Activated naive CD8-positive, alpha-beta T cell treated with anti-CD3 and anti-CD28 coated beads, Interleukin-2, amount 50 U/mL, for 24 hours (primary cell): ENCODE measurements at regions not wholly inside any gene's neighbourhood (a gene's known extent, or its start where the extent isn't known, plus 50 kb on each side); places are given as distances from the start of the nearest gene placed in this dataset.
"Not testable (repeated sequence)": the region's sequence is repeated elsewhere in the genome, so short reads cannot be mapped to it uniquely, and the experiment has no call there.

Experiments used
- ATAC-seq: fragments of 150-1000 bp; cut with Tn5 transposase; one replicate; pipeline ENCODE4 v1.10.0; 2021
- DNase-seq: peaks from one replicate; pipeline ENCODE4 v3.0.0; 2021
- H3K27ac Mint-ChIP-seq: one replicate; pipeline ENCODE4 v1.8.0; 2021; ENCODE audit warnings: mild to moderate bottlenecking, mixed read lengths
- H3K27me3 Mint-ChIP-seq: one replicate; pipeline ENCODE4 v1.8.0; 2021; ENCODE audit warnings: mixed read lengths
- H3K36me3 Mint-ChIP-seq: one replicate; pipeline ENCODE4 v1.8.0; 2021; ENCODE audit warnings: low read depth, mixed read lengths
- H3K4me1 Mint-ChIP-seq: one replicate; pipeline ENCODE4 v1.8.0; 2021; ENCODE audit warnings: mixed read lengths
- H3K4me3 Mint-ChIP-seq: one replicate; pipeline ENCODE4 v1.8.0; 2021; ENCODE audit warnings: mild to moderate bottlenecking, moderate library complexity, mixed read lengths
- H3K9me3 Mint-ChIP-seq: one replicate; pipeline ENCODE4 v1.8.0; 2021; ENCODE audit warnings: mixed read lengths

DNA sequence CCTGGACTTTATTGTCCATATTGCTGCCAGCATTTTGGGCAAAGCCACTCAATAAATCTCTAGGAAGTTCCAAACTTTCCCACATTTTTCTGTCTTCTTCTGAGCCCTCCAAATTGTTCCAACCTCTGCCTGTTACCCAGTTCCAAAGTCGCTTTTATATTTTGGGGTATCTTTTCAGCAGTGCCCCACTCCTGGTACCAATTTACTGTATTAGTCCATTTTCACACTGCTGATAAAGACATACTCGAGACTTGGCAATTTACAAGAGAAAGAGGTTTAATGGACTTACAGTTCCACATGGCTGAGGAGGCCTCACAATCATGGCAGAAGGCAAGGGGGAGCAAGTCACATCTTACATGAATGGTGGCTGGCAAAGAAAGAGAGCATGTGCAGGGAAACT is 53.4 kb downstream of the AHSP start:
- H3K4me1 Mint-ChIP-seq, ATAC-seq, H3K36me3 Mint-ChIP-seq, H3K27me3 Mint-ChIP-seq, H3K4me3 Mint-ChIP-seq, H3K27ac Mint-ChIP-seq, DNase-seq: not testable (repeated sequence)
- peaks cover 32% of the 10 kb centered on the region for H3K9me3 Mint-ChIP-seq

DNA sequence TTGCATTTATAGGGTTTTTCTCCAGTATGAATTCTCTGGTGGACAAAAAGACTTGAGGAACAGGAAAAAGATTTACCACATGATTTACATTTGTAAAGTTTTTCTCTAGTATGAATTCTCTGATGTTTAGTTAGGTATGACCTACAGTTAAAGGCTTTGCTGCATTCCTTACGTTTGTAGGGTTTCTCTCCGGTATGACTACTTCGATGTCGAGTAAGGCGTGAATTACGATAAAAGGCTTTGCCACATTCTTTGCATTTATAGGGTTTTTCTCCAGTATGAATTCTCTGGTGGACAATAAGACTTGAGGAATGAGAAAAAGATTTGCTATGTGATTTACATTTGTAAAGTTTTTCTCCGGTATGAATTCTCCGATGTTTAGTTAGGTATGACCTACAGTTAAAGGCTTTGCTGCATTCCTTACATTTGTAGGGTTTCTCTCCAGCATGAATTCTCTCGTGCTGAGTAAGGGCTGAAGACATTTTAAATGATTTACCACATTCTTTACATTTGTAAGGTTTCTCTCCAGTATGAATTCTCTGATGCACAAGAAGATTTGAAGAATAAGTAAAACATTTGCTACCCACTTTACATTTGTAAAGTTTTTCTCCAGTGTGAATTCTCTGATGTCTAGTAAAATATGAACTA is 74.2 kb downstream of the AHSP start:
- not testable (repeated sequence) for H3K27ac Mint-ChIP-seq, DNase-seq, H3K4me3 Mint-ChIP-seq, H3K27me3 Mint-ChIP-seq, H3K4me1 Mint-ChIP-seq, ATAC-seq
- peaks cover 56% of the 10 kb centered on the region for H3K9me3 Mint-ChIP-seq
- peaks cover 20% of the 10 kb centered on the region for H3K36me3 Mint-ChIP-seq

DNA sequence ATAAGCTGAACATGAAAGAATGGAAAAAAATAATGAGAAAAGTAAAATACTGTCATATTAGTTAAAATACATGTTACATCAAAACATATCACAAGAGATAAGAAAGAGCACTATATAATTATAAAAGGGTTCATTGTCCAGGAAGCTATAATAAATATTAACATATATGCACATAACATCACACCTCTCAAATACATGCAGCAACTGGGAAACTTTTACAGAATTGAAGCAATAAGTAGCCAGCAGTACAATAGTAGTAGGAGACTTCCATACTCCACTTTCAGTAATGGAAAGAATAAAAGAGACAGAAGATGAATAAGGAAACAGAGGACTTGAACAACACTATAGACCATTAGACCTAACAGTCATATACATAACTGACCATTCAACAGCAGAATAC is 90.4 kb downstream of the AHSP start:
- ATAC-seq, result no peak
- H3K36me3 Mint-ChIP-seq, result peaks cover 3% of the 10 kb centered on the region

DNA sequence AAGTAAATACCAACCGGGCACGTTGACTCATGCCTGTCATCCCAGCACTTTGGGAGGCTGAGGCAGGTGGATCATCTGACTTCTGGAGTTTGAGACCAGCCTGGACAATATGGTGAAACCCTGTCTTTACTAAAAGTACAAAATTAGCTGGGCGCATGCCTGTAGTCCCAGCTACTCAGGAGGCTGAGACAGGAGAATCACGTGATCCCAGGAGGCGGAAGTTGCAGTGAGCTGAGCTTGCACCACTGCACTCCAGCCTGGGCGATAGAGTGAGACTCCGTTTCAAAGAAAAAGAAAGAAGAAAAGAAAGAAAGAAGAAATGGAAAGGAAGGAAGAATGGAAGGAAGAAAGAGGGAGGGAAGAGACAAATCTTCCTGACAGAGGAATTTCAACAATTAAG is 108.7 kb downstream of the AHSP start:
- Mint-ChIP-seq H3K4me3 (no peak overlapping the region), H3K27me3 (peaks cover 17% of the 10 kb centered on the region), H3K27ac (no peak overlapping the region), H3K4me1 (no peaks in the 10 kb centered on the region), H3K9me3 (peaks cover 10% of the 10 kb centered on the region), H3K36me3 (no peaks in the 10 kb centered on the region)
- DNase-seq (no peak), ATAC-seq (no peak)

More for the DNA sequence above, 90.4 kb downstream of the AHSP start:
- no peak for DNase-seq
- Mint-ChIP-seq H3K9me3 (peaks cover 41% of the 10 kb centered on the region), H3K4me3 (no peak overlapping the region), H3K27ac (no peak overlapping the region), H3K4me1 (no peaks in the 10 kb centered on the region), H3K27me3 (peaks cover 5% of the 10 kb centered on the region)

DNA sequence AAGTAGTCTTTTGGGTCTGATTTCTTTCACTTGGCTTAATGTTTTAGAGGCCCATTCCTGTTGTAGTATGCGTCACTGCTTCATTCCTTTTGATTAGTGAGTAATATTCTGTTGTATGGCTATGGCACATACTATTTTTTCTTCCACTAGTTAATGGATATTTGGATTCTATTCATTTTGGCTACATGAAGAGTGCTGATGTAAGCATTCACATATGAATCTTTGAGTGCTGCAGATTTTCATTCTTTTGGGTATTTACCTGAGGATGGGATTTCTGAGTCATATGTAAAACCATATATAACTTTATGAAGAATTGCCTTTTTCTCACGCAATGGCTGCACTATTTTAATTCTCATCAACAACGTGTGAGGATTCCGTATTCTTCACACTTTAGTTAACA is 113.6 kb downstream of the AHSP start:
- Mint-ChIP-seq H3K27ac (no peak overlapping the region), H3K4me1 (no peaks in the 10 kb centered on the region)
- no peak for DNase-seq

DNA sequence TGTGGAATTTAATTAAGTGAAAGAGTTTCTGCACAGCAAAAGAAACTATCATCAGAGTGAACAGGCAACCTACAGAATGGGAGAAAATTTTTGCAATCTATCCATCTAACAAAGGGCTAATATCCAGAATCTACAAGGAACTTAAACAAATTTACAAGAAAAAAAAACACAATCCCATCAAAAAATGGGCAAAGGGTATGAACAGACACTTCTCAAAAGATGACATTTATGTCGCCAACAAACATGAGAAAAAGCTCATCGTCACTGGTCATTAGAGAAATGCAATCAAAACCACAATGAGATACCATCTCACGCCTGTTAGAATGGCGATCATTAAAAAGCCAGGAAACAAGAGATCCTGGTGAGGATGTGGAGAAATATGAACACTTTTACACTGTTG is 128.0 kb downstream of the AHSP start:
- not testable (repeated sequence) for ATAC-seq, H3K27ac Mint-ChIP-seq, DNase-seq, H3K4me3 Mint-ChIP-seq, H3K27me3 Mint-ChIP-seq, H3K36me3 Mint-ChIP-seq, H3K4me1 Mint-ChIP-seq
- H3K9me3 Mint-ChIP-seq, result peaks cover 25% of the 10 kb centered on the region

More for the DNA sequence above, 113.6 kb downstream of the AHSP start:
- no peak overlapping the region for H3K4me3 Mint-ChIP-seq
- peaks cover 3% of the 10 kb centered on the region for H3K9me3 Mint-ChIP-seq
- ATAC-seq, result no peak
- peaks cover 22% of the 10 kb centered on the region for H3K27me3 Mint-ChIP-seq
- H3K36me3 Mint-ChIP-seq, result no peaks in the 10 kb centered on the region

DNA sequence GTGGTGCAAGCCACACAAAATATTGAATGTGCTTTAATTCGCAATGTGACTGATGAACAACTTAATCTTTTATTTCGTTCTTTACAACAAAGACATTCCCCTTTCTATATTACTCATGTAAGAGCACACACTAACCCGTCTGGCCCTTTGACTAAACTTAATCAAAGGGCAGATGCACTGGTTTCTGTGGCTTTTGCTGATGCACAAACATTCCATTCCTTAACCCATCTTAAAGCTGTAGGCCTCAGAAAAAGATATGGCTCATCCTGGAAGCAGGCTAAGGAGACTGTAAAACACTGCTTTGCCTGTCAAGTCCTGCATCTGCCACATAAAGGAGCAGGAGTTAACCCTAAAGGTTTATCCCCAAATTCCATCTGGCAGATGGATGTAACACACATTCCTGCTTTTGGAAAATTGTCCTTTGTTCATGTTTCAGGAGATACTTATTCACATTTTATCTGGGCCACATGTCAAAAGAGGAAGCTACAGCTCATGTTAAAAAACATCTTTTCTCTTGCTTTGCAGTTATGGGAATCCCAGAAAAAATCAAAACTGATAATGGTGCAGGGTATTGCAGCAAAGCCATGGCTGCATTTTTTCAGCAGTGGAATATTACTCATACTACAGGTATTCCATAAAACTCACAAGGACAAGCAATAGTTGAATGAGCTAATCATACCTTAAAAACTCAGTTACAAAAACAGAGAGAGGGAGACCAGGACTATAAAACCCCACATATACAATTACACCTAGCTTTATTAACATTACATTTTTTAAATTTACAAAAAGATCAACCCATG is 137.2 kb downstream of the AHSP start:
- H3K9me3 Mint-ChIP-seq, result peaks cover 27% of the 10 kb centered on the region
- H3K4me3 Mint-ChIP-seq, result no peak overlapping the region
- H3K27me3 Mint-ChIP-seq, result no peaks in the 10 kb centered on the region
- ATAC-seq (no peak), DNase-seq (no peak)
- H3K4me1 Mint-ChIP-seq, result no peaks in the 10 kb centered on the region
- no peaks in the 10 kb centered on the region for H3K36me3 Mint-ChIP-seq
- no peak overlapping the region for H3K27ac Mint-ChIP-seq

DNA sequence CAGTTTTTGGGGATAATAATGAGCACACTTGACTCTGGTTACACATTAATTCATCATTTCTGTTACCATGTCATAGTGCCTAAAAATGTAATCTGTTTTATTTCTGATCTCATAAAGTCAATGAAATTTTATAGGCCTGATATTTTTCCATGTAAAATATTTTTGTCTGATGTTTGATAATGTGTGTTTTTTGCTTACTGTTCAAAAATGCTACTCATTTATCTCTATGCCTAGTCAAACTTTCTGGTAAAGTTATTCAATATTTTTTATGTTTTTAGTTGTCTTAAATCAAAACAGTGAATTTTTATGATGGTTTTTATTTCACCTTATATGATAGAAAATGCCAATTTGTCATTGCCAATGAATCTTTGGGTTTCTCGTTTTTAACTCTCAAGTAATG is 147.0 kb downstream of the AHSP start:
- peaks cover 23% of the 10 kb centered on the region for H3K9me3 Mint-ChIP-seq
- peaks cover 7% of the 10 kb centered on the region for H3K27me3 Mint-ChIP-seq
- H3K27ac Mint-ChIP-seq, result no peak overlapping the region
- H3K4me1 Mint-ChIP-seq, result peaks cover 7% of the 10 kb centered on the region
- H3K4me3 Mint-ChIP-seq, result no peak overlapping the region
- H3K36me3 Mint-ChIP-seq, result no peaks in the 10 kb centered on the region
- DNase-seq, result no peak
- ATAC-seq, result no peak

DNA sequence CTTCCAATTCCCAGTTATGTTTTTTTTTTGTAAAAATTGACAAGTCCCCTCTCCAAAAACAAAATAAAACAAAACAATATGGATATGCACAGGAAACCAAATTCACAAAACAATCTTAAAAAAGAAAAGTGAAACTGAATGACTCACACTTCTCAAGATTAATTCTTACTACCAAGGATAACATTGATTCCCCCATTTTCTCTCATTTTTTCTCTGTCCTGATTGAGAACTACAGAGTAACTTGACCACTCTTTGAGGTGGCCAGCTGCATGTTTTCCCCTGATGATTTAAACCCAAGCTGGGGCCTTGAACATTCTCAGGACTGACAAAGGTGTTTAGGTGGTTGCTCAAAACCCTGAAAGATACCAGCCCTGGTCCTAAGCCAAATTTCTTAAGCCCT is 149.0 kb downstream of the AHSP start:
- H3K9me3 Mint-ChIP-seq, result peaks cover 5% of the 10 kb centered on the region
- H3K36me3 Mint-ChIP-seq, result no peaks in the 10 kb centered on the region
- H3K4me3 Mint-ChIP-seq, result no peak overlapping the region
- DNase-seq (no peak), ATAC-seq (no peak)
- H3K27ac Mint-ChIP-seq, result no peak overlapping the region
- peaks cover 7% of the 10 kb centered on the region for H3K4me1 Mint-ChIP-seq
- H3K27me3 Mint-ChIP-seq, result no peaks in the 10 kb centered on the region

DNA sequence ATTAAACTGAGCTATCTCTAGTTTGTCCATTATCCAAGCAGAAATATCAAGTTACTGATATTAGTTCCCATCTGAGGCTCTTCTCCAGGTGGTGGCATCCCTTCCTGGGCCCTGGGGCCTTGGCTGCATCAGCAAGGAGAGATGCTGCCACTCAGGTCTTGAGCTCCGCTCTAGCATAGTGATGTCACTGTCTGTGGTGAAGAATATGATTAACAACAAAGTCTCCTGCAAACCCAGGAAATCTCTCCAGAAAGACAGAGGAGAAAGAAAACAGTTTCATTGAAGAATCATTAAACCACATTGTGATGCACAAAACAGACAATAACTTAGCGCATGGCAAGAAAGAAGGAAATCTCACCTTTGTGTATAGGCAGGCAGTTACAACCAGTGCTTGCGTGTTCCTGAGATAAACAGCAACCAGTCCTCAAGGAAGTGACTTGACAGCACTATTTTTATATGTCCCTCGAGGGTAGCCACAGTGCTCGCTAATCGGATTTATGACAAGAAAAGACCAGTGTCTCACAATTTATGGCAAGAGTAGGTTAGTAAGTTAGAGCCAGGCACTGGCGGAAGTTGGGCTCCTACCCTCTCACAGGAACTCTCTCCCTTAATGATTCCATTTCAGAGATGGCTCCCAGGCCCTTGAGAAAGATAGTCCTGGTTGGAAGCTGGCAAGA is 151.1 kb downstream of the AHSP start:
- Mint-ChIP-seq H3K4me1 (peaks cover 7% of the 10 kb centered on the region), H3K4me3 (no peak overlapping the region), H3K36me3 (no peaks in the 10 kb centered on the region), H3K27me3 (no peaks in the 10 kb centered on the region), H3K9me3 (peaks cover 5% of the 10 kb centered on the region), H3K27ac (no peak overlapping the region)
- no peak for ATAC-seq
- no peak for DNase-seq

DNA sequence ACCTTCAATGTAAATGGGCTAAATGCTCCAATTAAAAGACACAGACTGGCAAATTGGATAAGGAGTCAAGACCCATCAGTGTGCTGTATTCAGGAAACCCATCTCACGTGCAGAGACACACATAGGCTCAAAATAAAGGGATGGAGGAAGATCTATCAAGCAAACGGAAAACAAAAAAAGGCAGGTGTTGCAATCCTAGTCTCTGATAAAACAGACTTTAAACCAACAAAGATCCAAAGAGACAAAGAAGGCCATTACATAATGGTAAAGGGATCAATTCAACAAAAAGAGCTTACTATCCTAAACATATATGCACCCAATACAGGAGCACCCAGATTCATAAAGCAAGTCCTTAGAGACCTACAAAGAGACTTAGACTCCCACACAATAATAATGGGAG is 161.6 kb downstream of the AHSP start:
- H3K27me3 Mint-ChIP-seq, DNase-seq, H3K4me1 Mint-ChIP-seq, H3K27ac Mint-ChIP-seq, H3K36me3 Mint-ChIP-seq, ATAC-seq, H3K4me3 Mint-ChIP-seq: not testable (repeated sequence)
- H3K9me3 Mint-ChIP-seq, result peaks cover 14% of the 10 kb centered on the region

DNA sequence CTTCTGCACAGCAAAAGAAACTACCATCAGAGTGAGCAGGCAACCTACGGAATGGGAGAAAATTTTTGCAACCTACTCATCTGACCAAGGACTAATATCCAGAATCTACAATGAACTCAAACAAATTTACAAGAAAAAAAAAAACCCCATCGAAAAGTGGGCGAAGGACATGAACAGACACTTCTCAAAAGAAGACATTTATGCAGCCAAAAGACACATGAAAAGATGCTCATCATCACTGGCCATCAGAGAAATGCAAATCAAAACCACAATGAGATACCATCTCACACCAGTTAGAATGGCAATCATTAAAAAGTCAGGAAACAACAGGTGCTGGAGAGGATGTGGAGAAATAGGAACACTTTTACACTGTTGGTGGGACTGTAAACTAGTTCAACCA is 164.6 kb downstream of the AHSP start:
- not testable (repeated sequence) for H3K9me3 Mint-ChIP-seq, H3K27me3 Mint-ChIP-seq, DNase-seq, ATAC-seq, H3K27ac Mint-ChIP-seq, H3K4me1 Mint-ChIP-seq, H3K36me3 Mint-ChIP-seq, H3K4me3 Mint-ChIP-seq

DNA sequence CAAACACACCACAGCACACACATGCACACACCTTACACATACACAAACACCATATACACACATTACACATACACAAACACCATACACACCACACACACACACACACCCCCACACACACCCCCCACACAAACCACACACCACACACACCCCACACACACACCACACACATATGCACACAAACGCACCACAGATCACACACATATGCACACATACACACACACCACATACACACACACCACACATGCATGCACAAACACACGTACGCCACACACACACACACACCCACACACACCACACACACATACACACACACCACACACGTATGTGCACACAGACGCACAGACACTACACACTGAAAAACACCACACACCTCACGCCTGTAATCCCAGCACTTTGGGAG is 166.0 kb downstream of the AHSP start:
- H3K27ac Mint-ChIP-seq, result no peak overlapping the region
- no peaks in the 10 kb centered on the region for H3K9me3 Mint-ChIP-seq
- no peaks in the 10 kb centered on the region for H3K36me3 Mint-ChIP-seq
- no peaks in the 10 kb centered on the region for H3K27me3 Mint-ChIP-seq
- no peak overlapping the region for H3K4me3 Mint-ChIP-seq
- ATAC-seq, result no peak
- no peak for DNase-seq
- peaks cover 7% of the 10 kb centered on the region for H3K4me1 Mint-ChIP-seq

DNA sequence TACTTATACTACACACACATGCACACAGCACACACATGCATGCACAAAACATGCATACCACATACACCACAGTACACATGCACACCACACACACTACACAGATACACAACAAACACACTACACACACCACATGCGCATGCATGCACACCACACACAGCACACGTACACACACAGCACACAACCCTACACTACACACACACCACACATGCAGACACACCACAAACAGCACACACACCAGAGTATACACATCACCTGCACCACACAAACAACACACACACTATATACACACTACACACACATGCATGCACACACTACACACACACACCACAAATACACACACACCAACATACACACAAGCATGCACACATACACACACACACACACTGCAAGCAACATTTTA is 166.8 kb downstream of the AHSP start:
- H3K27ac Mint-ChIP-seq, result no peak overlapping the region
- no peaks in the 10 kb centered on the region for H3K27me3 Mint-ChIP-seq
- no peaks in the 10 kb centered on the region for H3K9me3 Mint-ChIP-seq
- DNase-seq (no peak), ATAC-seq (no peak)
- peaks cover 7% of the 10 kb centered on the region for H3K4me1 Mint-ChIP-seq
- H3K36me3 Mint-ChIP-seq, result no peaks in the 10 kb centered on the region
- H3K4me3 Mint-ChIP-seq, result no peak overlapping the region

DNA sequence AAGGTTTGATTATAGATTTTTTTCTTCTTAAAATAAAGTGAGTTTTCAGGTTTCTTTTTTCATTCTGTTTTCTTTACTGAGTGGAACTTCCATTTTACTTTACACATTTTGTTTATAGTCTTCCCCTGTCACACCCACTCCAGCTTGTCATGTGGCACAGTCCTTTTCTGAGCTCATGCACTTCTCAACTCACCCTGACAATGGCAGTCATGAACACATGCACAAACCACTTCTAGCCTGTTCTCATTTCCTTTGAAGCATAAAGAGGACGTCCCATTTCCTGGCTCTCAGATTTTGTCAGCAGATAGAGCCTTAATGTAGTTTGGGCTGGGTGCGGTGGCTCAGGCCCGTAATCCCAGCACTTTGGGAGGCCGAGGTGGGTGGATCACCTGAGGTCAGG is 168.0 kb downstream of the AHSP start:
- Mint-ChIP-seq H3K4me3 (no peak overlapping the region), H3K27ac (no peak overlapping the region), H3K4me1 (peaks cover 7% of the 10 kb centered on the region), H3K36me3 (no peaks in the 10 kb centered on the region), H3K9me3 (no peaks in the 10 kb centered on the region), H3K27me3 (no peaks in the 10 kb centered on the region)
- peak; percentile 63 for ATAC-seq
- no peak for DNase-seq
